ENCODE measurements at regions not wholly inside any gene's neighbourhood (a gene's known extent, or its start where the extent isn't known, plus 50 kb on each side); places are given as distances from the start of the nearest gene placed in this dataset.

- CTCF ChIA-PET, result no interaction called here
- DNase-seq (no peak), ATAC-seq (no peak)
- Histone ChIP-seq H3K27me3 (ENCODE audit: low read length) (no peaks in the 10 kb centered on the region), H3K4me3 (ENCODE audit: low read length) (no peak overlapping the region), H2AFZ (ENCODE audit: low read length) (no peak overlapping the region), H3K4me2 (ENCODE audit: low read length) (no peak overlapping the region), H3K4me1 (ENCODE audit: insufficient read depth, low read length) (no peaks in the 10 kb centered on the region), H3K9me2 (replicated peaks; ENCODE audit: low read length) (no peaks in the 10 kb centered on the region), H3K9me3 (ENCODE audit: low read length) (no peaks in the 10 kb centered on the region), H3K79me2 (ENCODE audit: low read length) (no peaks in the 10 kb centered on the region), H3F3A (ENCODE audit: low read length, unreplicated experiment) (no peaks in the 10 kb centered on the region), H3K9ac (ENCODE audit: low read length) (no peak overlapping the region), H3K27ac (ENCODE audit: low read length) (no peak overlapping the region), H4K20me1 (ENCODE audit: low read length) (no peaks in the 10 kb centered on the region), H3K36me3 (ENCODE audit: low read depth, low read length) (no peaks in the 10 kb centered on the region)
- no TSS peak for BruUV-seq (replicated peaks)
- intact Hi-C loops (cut with micrococcal nuclease), result no loop called here
- POLR2A ChIA-PET (ENCODE audit: unreplicated experiment), result no interaction called here
- no peak for TF ChIP-seq EZH2phosphoT487 (IDR thresholded peaks at IDR 0.05; ENCODE audit: borderline replicate concordance, low read length)
- no peak for TF ChIP-seq EZH2 (IDR thresholded peaks at IDR 0.05; ENCODE audit: low read length, unreplicated experiment)
- no peak for TF ChIP-seq CTCF (conservative IDR thresholded peaks at IDR 0.05; ENCODE audit: low read depth, low read length)
Measured at GRCh38 chr2:158046121-158046880, 55.4 kb upstream of the UPP2 start.

- no peaks in the 10 kb centered on the region for H4K20me1 ChIP-seq (ENCODE audit: low read length)
- H3K4me1 ChIP-seq (ENCODE audit: insufficient read depth, low read length), result no peaks in the 10 kb centered on the region
- intact Hi-C loops (cut with micrococcal nuclease), result no loop called here
- DNase-seq (peak; percentile 35), ATAC-seq (no peak)
- H3K9ac ChIP-seq (ENCODE audit: low read length), result no peak overlapping the region
- no peaks in the 10 kb centered on the region for H3K9me3 ChIP-seq (ENCODE audit: low read length)
- no peak overlapping the region for H2AFZ ChIP-seq (ENCODE audit: low read length)
- TF ChIP-seq CTCF (conservative IDR thresholded peaks at IDR 0.05; ENCODE audit: low read depth, low read length), result peak; percentile 58
- no peak for TF ChIP-seq EZH2phosphoT487 (IDR thresholded peaks at IDR 0.05; ENCODE audit: borderline replicate concordance, low read length)
- TF ChIP-seq EZH2 (IDR thresholded peaks at IDR 0.05; ENCODE audit: low read length, unreplicated experiment), result no peak
- H3K4me3 ChIP-seq (ENCODE audit: low read length), result no peak overlapping the region
- H3F3A ChIP-seq (ENCODE audit: low read length, unreplicated experiment), result no peaks in the 10 kb centered on the region
- H3K4me2 ChIP-seq (ENCODE audit: low read length), result no peak overlapping the region
- CTCF ChIA-PET, result no interaction called here
- no peaks in the 10 kb centered on the region for H3K79me2 ChIP-seq (ENCODE audit: low read length)
- H3K27me3 ChIP-seq (ENCODE audit: low read length), result no peaks in the 10 kb centered on the region
- POLR2A ChIA-PET (ENCODE audit: unreplicated experiment), result no interaction called here
- H3K27ac ChIP-seq (ENCODE audit: low read length), result no peak overlapping the region
- no peaks in the 10 kb centered on the region for H3K9me2 ChIP-seq (replicated peaks; ENCODE audit: low read length)
- BruUV-seq (replicated peaks), result no TSS peak
- no peaks in the 10 kb centered on the region for H3K36me3 ChIP-seq (ENCODE audit: low read depth, low read length)
Measured at GRCh38 chr2:158045362-158045761, 56.3 kb upstream of the UPP2 start.

GRCh38 chr2:158043181-158043948, 58.3 kb upstream of the UPP2 start:
- no TSS peak for BruUV-seq (replicated peaks)
- Histone ChIP-seq H3K4me3 (ENCODE audit: low read length) (no peak overlapping the region), H3K4me1 (ENCODE audit: insufficient read depth, low read length) (no peaks in the 10 kb centered on the region), H3K4me2 (ENCODE audit: low read length) (no peak overlapping the region), H3K36me3 (ENCODE audit: low read depth, low read length) (no peaks in the 10 kb centered on the region), H3K27me3 (ENCODE audit: low read length) (peaks cover 14% of the 10 kb centered on the region), H3K27ac (ENCODE audit: low read length) (no peak overlapping the region), H3F3A (ENCODE audit: low read length, unreplicated experiment) (no peaks in the 10 kb centered on the region), H3K9ac (ENCODE audit: low read length) (no peak overlapping the region), H3K9me3 (ENCODE audit: low read length) (no peaks in the 10 kb centered on the region), H3K79me2 (ENCODE audit: low read length) (no peaks in the 10 kb centered on the region), H3K9me2 (replicated peaks; ENCODE audit: low read length) (no peaks in the 10 kb centered on the region), H2AFZ (ENCODE audit: low read length) (no peak overlapping the region), H4K20me1 (ENCODE audit: low read length) (no peaks in the 10 kb centered on the region)
- ATAC-seq, result no peak
- intact Hi-C loops (cut with micrococcal nuclease), result no loop called here
- no peak for DNase-seq
- TF ChIP-seq EZH2phosphoT487 (IDR thresholded peaks at IDR 0.05; ENCODE audit: borderline replicate concordance, low read length) (no peak), CTCF (conservative IDR thresholded peaks at IDR 0.05; ENCODE audit: low read depth, low read length) (no peak), EZH2 (IDR thresholded peaks at IDR 0.05; ENCODE audit: low read length, unreplicated experiment) (no peak)
- POLR2A ChIA-PET (ENCODE audit: unreplicated experiment), result no interaction called here
- CTCF ChIA-PET, result no interaction called here

Data from PC-3 (cell line).